Panc1 (cell line): ENCODE measurements at regions not wholly inside any gene's neighbourhood (a gene's known extent, or its start where the extent isn't known, plus 50 kb on each side); places are given as distances from the start of the nearest gene placed in this dataset.

ENCODE experiments used
- ATAC-seq: fragments of 200-7000 bp; cut with Tn5 transposase; 2 replicates; pipeline ENCODE4 v1.9.1; 2020; ENCODE audit warnings: mild to moderate bottlenecking, moderate library complexity
- BruUV-seq: library from RNA; stranded (reverse); fragments of 400-500 nt; replicated peaks from 2 replicates; lab custom pipeline; 2021; lab: Mats Ljungman, UMichigan
- CTCF ChIA-PET: fragments of 300-600 bp; sonication (Branson Sonifier 250); formaldehyde crosslinking; loops from one replicate; lab custom pipeline; 2022; ENCODE audit warnings: antibody characterized with exemption; lab: Charles Lee
- POLR2A ChIA-PET: fragments of 300-600 bp; sonication (Branson Sonifier 250); formaldehyde crosslinking; loops from one replicate; lab custom pipeline; 2022; ENCODE audit warnings: antibody characterized with exemption; lab: Charles Lee
- DNase-seq: peaks from one replicate; pipeline ENCODE4 v3.0.0-alpha.2; 2010; ENCODE audit warnings: low read depth, low spot score
- H3K27ac ChIP-seq: 2 replicates; pipeline ENCODE4 v1.5.1; 2011; ENCODE audit warnings: mild to moderate bottlenecking, low read length, inconsistent platforms
- H3K27me3 ChIP-seq: fragments of 200-500 bp; sonication (Bioruptor generic); 2 replicates; pipeline ENCODE4 v1.6.0; 2014; ENCODE audit warnings: low read length, inconsistent platforms; ENCODE audit not compliant: control insufficient read depth, insufficient read depth
- H3K36me3 ChIP-seq: fragments of 200-500 bp; sonication (Bioruptor generic); 2 replicates; pipeline ENCODE4 v1.5.1; 2014; ENCODE audit warnings: inconsistent platforms, mild to moderate bottlenecking, low read length, moderate library complexity; ENCODE audit not compliant: control insufficient read depth, insufficient read depth
- H3K4me1 ChIP-seq: 2 replicates; pipeline ENCODE4 v1.5.1; 2011; ENCODE audit warnings: inconsistent platforms, mild to moderate bottlenecking, low read length, moderate library complexity; ENCODE audit not compliant: control insufficient read depth, insufficient read depth
- H3K4me3 ChIP-seq, 2 experiments: 2 replicates each; pipeline ENCODE4 v1.5.1; 2011 to 2012; ENCODE audit warnings: low read depth in 2 of 2, low read length in 2 of 2, mild to moderate bottlenecking in 2 of 2, inconsistent platforms in 1 of 2, moderate library complexity in 1 of 2
- H3K9me3 ChIP-seq: fragments of 200-500 bp; sonication (Bioruptor generic); 2 replicates; pipeline ENCODE4 v1.5.1; 2014; ENCODE audit warnings: low read depth, mild to moderate bottlenecking, inconsistent platforms, low read length, moderate library complexity; ENCODE audit not compliant: control insufficient read depth, insufficient read depth
- POLR2AphosphoS5 ChIP-seq: IDR thresholded peaks from 2 replicates; pipeline ENCODE4 v1.6.1; 2012; ENCODE audit warnings: mild to moderate bottlenecking, low read depth, low read length, moderate library complexity
- SIN3A ChIP-seq: IDR thresholded peaks from 2 replicates; pipeline ENCODE4 v1.6.1; 2012; ENCODE audit warnings: low read depth, mild to moderate bottlenecking, low read length, moderate library complexity, borderline replicate concordance; ENCODE audit not compliant: insufficient read depth
- TCF7L2 ChIP-seq: IDR thresholded peaks from 2 replicates; pipeline ENCODE4 v1.6.1; 2011; ENCODE audit warnings: mild to moderate bottlenecking, low read depth, low read length, inconsistent platforms
- in situ Hi-C: cut with HindIII; loops from 2 replicates; pipeline ENCODE4 v1.10.0; 2016; ENCODE audit warnings: low sequenced_read_pairs, low pct_unique_long_range_greater_than_20kb
- intact Hi-C: fragments of 100-400 bp; cut with micrococcal nuclease; formaldehyde crosslinking; loops from one replicate; pipeline ENCODE4 v1.10.0; 2022; ENCODE audit not compliant: unreplicated experiment
- TF ChIP-seq, protein P1 (sequence below): fragments of 450-650 bp; IDR thresholded peaks from 2 replicates; pipeline ENCODE4 v1.5.1; 2017; ENCODE audit warnings: mild to moderate bottlenecking
- TF ChIP-seq, protein P2 (sequence below), 2 experiments: IDR thresholded peaks; 2 replicates each; pipeline ENCODE4 v1.6.1; 2011 to 2012; ENCODE audit warnings: low read depth in 2 of 2, control low read depth in 1 of 2, low read length in 1 of 2, mild to moderate bottlenecking in 1 of 2, moderate library complexity in 1 of 2; ENCODE audit not compliant: insufficient read depth in 1 of 2

DNA sequence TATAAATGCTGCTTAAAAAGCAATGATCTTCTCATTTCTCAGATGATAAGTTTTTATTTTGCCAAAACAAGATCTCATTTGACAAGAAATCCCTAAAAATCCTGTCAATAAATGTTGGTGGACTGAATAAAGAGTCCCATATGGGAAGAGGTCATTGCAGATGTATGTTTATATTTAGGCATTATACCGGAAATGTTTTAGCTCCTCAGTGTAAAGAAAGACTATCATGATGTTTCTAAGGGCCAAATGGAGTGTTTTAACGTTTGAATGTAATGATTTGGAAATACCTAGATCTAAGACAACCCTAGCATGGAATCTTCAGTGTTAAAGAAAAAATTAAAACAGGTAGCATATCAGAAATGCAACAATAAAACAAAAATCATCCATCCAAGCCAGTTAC lies 457.8 kb upstream of the NFE2L3 start:
- Histone ChIP-seq H3K4me1 (no peaks in the 10 kb centered on the region), H3K36me3 (no peaks in the 10 kb centered on the region), H3K9me3 (no peaks in the 10 kb centered on the region), H3K27ac (no peak overlapping the region), H3K27me3 (peaks cover 7% of the 10 kb centered on the region), H3K4me3 (no peak overlapping the region)
- ChIA-PET CTCF (no interaction called here), POLR2A (no interaction called here)
- ATAC-seq (no peak), DNase-seq (no peak)
- no TSS peak for BruUV-seq
- TF ChIP-seq SIN3A (no peak), TCF7L2 (no peak), POLR2AphosphoS5 (no peak)
- TF ChIP-seq, protein P1, sequence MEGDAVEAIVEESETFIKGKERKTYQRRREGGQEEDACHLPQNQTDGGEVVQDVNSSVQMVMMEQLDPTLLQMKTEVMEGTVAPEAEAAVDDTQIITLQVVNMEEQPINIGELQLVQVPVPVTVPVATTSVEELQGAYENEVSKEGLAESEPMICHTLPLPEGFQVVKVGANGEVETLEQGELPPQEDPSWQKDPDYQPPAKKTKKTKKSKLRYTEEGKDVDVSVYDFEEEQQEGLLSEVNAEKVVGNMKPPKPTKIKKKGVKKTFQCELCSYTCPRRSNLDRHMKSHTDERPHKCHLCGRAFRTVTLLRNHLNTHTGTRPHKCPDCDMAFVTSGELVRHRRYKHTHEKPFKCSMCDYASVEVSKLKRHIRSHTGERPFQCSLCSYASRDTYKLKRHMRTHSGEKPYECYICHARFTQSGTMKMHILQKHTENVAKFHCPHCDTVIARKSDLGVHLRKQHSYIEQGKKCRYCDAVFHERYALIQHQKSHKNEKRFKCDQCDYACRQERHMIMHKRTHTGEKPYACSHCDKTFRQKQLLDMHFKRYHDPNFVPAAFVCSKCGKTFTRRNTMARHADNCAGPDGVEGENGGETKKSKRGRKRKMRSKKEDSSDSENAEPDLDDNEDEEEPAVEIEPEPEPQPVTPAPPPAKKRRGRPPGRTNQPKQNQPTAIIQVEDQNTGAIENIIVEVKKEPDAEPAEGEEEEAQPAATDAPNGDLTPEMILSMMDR = no peak
- TF ChIP-seq, protein P2, sequence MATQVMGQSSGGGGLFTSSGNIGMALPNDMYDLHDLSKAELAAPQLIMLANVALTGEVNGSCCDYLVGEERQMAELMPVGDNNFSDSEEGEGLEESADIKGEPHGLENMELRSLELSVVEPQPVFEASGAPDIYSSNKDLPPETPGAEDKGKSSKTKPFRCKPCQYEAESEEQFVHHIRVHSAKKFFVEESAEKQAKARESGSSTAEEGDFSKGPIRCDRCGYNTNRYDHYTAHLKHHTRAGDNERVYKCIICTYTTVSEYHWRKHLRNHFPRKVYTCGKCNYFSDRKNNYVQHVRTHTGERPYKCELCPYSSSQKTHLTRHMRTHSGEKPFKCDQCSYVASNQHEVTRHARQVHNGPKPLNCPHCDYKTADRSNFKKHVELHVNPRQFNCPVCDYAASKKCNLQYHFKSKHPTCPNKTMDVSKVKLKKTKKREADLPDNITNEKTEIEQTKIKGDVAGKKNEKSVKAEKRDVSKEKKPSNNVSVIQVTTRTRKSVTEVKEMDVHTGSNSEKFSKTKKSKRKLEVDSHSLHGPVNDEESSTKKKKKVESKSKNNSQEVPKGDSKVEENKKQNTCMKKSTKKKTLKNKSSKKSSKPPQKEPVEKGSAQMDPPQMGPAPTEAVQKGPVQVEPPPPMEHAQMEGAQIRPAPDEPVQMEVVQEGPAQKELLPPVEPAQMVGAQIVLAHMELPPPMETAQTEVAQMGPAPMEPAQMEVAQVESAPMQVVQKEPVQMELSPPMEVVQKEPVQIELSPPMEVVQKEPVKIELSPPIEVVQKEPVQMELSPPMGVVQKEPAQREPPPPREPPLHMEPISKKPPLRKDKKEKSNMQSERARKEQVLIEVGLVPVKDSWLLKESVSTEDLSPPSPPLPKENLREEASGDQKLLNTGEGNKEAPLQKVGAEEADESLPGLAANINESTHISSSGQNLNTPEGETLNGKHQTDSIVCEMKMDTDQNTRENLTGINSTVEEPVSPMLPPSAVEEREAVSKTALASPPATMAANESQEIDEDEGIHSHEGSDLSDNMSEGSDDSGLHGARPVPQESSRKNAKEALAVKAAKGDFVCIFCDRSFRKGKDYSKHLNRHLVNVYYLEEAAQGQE (IDR thresholded peaks at IDR 0.05; ENCODE audit: insufficient read depth in 1 of 2, low read depth in 2 of 2, low read length in 1 of 2) = no peak
- intact Hi-C loops = no loop called here
- in situ Hi-C loops = no loop called here

DNA sequence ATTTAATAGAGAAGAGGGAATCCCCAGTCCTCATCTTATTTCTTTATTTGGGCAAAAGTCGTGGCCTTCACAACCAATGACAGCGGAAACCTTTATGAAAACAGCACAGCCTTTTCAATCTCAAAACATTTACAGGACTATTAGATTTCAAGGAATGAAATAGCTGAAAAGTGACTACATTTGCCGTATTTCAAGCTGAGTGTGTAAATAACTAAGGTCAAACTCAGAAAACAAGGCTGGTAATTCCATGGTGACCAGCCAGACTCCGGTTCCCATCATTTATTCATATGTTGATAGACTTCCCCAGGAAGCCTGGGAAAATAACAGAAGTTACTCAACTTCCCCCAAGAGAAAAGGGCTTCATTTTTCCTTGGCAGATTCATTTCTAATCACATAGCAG lies 457.3 kb upstream of the NFE2L3 start:
- ATAC-seq (no peak), DNase-seq (no peak)
- H3K9me3 ChIP-seq = no peaks in the 10 kb centered on the region
- ChIA-PET CTCF (no interaction called here), POLR2A (no interaction called here)
- TF ChIP-seq, protein P2 (IDR thresholded peaks at IDR 0.05; ENCODE audit: insufficient read depth in 1 of 2, low read depth in 2 of 2, low read length in 1 of 2) = no peak
- TF ChIP-seq SIN3A (no peak), TCF7L2 (no peak), POLR2AphosphoS5 (no peak)
- TF ChIP-seq, protein P1 = no peak
- no peaks in the 10 kb centered on the region for H3K36me3 ChIP-seq
- H3K27me3 ChIP-seq = peaks cover 7% of the 10 kb centered on the region
- intact Hi-C loops (no loop called here), in situ Hi-C loops (no loop called here)
- H3K27ac ChIP-seq = no peak overlapping the region
- no peaks in the 10 kb centered on the region for H3K4me1 ChIP-seq
- BruUV-seq = no TSS peak
- H3K4me3 ChIP-seq = no peak overlapping the region
